Cardiac muscle cell (in vitro differentiated cells and primary cell): ENCODE measurements at regions not wholly inside any gene's neighbourhood (a gene's known extent, or its start where the extent isn't known, plus 50 kb on each side); places are given as distances from the start of the nearest gene placed in this dataset.

Experiments used
- DNase-seq, 2 donors: peaks; one replicate each; pipeline versions ENCODE4 v3.0.0 to v3.0.0-alpha.2; 2010 to 2017; ENCODE audit warnings: low read depth in 1 of 2, low spot score in 1 of 2
- H3K27ac ChIP-seq: fragments of 200-600 bp; sonication (generic); 2 replicates; pipeline ENCODE4 v1.5.1; 2016
- H3K27me3 ChIP-seq: fragments of 200-600 bp; sonication (generic); 2 replicates; pipeline ENCODE4 v1.6.0; 2016; ENCODE audit warnings: control low read depth
- H3K36me3 ChIP-seq: fragments of 200-600 bp; sonication (generic); 2 replicates; pipeline ENCODE4 v1.5.1; 2016; ENCODE audit warnings: control low read depth
- H3K4me1 ChIP-seq: fragments of 200-600 bp; sonication (generic); 2 replicates; pipeline ENCODE4 v1.8.1; 2017; ENCODE audit warnings: low read depth, mild to moderate bottlenecking, mixed run types
- H3K4me3 ChIP-seq: fragments of 200-600 bp; sonication (generic); 2 replicates; pipeline ENCODE4 v1.5.1; 2016; ENCODE audit warnings: mild to moderate bottlenecking
- H3K9me3 ChIP-seq: fragments of 200-600 bp; sonication (generic); 2 replicates; pipeline ENCODE4 v1.5.1; 2017; ENCODE audit warnings: low read depth, mild to moderate bottlenecking, control low read depth
- CTCF ChIP-seq: IDR thresholded peaks from 2 replicates; pipeline ENCODE4 v1.5.1; 2012; ENCODE audit warnings: low read depth, mild to moderate bottlenecking, low read length

GRCh38 chr21:15644489-15644888 lies 85.3 kb upstream of the USP25 start:
- no peak overlapping the region for H3K27ac ChIP-seq
- no peaks in the 10 kb centered on the region for H3K36me3 ChIP-seq
- H3K4me3 ChIP-seq: no peak overlapping the region
- H3K27me3 ChIP-seq: no peaks in the 10 kb centered on the region
- TF ChIP-seq CTCF: no peak
- no peaks in the 10 kb centered on the region for H3K9me3 ChIP-seq
- DNase-seq: no peak
- peaks cover 11% of the 10 kb centered on the region for H3K4me1 ChIP-seq

- DNase-seq: no peak
- H3K4me3 ChIP-seq: no peak overlapping the region
- no peak overlapping the region for H3K27ac ChIP-seq
- no peaks in the 10 kb centered on the region for H3K27me3 ChIP-seq
- H3K9me3 ChIP-seq: no peaks in the 10 kb centered on the region
- no peaks in the 10 kb centered on the region for H3K36me3 ChIP-seq
- TF ChIP-seq CTCF: no peak
- H3K4me1 ChIP-seq: peaks cover 6% of the 10 kb centered on the region
Observed at GRCh38 chr21:15645830-15646229, 84.0 kb upstream of the USP25 start.

- Histone ChIP-seq H3K4me1 (no peaks in the 10 kb centered on the region), H3K27me3 (no peaks in the 10 kb centered on the region), H3K4me3 (no peak overlapping the region), H3K9me3 (no peaks in the 10 kb centered on the region), H3K36me3 (no peaks in the 10 kb centered on the region), H3K27ac (no peak overlapping the region)
- TF ChIP-seq CTCF: no peak
- DNase-seq: no peak
Observed at GRCh38 chr21:15650735-15651134, 79.0 kb upstream of the USP25 start.

- no peak overlapping the region for H3K4me3 ChIP-seq
- H3K27ac ChIP-seq: no peak overlapping the region
- no peaks in the 10 kb centered on the region for H3K4me1 ChIP-seq
- no peaks in the 10 kb centered on the region for H3K9me3 ChIP-seq
- H3K27me3 ChIP-seq: no peaks in the 10 kb centered on the region
- H3K36me3 ChIP-seq: no peaks in the 10 kb centered on the region
- no peak for TF ChIP-seq CTCF
- DNase-seq: no peak
Observed at GRCh38 chr21:15651172-15651571, 78.6 kb upstream of the USP25 start.

- Histone ChIP-seq H3K27ac (no peak overlapping the region), H3K9me3 (no peaks in the 10 kb centered on the region), H3K4me1 (no peaks in the 10 kb centered on the region), H3K36me3 (no peaks in the 10 kb centered on the region), H3K4me3 (no peak overlapping the region), H3K27me3 (no peaks in the 10 kb centered on the region)
- TF ChIP-seq CTCF: no peak
- no peak for DNase-seq
Observed at GRCh38 chr21:15653710-15654109, 76.1 kb upstream of the USP25 start.

- Histone ChIP-seq H3K4me1 (no peaks in the 10 kb centered on the region), H3K27ac (no peak overlapping the region), H3K9me3 (no peaks in the 10 kb centered on the region), H3K27me3 (no peaks in the 10 kb centered on the region), H3K4me3 (no peak overlapping the region), H3K36me3 (no peaks in the 10 kb centered on the region)
- TF ChIP-seq CTCF: no peak
- no peak for DNase-seq
Observed at GRCh38 chr21:15654171-15654570, 75.6 kb upstream of the USP25 start.
